ENCODE measurements at regions not wholly inside any gene's neighbourhood (a gene's known extent, or its start where the extent isn't known, plus 50 kb on each side); places are given as distances from the start of the nearest gene placed in this dataset.

GRCh38 chr7:110386006-110386405, 704.9 kb upstream of the LRRN3 start:
- TF ChIP-seq CTCF (IDR thresholded peaks at IDR 0.05) (no peak), POLR2A (IDR thresholded peaks at IDR 0.05) (no peak)

All from body of pancreas (tissue), 4 donors.